PFSK-1 (cell line): ENCODE measurements at regions not wholly inside any gene's neighbourhood (a gene's known extent, or its start where the extent isn't known, plus 50 kb on each side); places are given as distances from the start of the nearest gene placed in this dataset.

Experiments
- FOXP2 ChIP-seq: optimal IDR thresholded peaks from 2 replicates; pipeline ENCODE3; 2011; ENCODE audit warnings: borderline replicate concordance, control low read depth, inconsistent platforms; ENCODE audit not compliant: insufficient read depth; ENCODE audit errors: extremely low read length, extremely low read depth
- POLR2AphosphoS5 ChIP-seq: IDR thresholded peaks from 2 replicates; pipeline ENCODE4 v1.6.1; 2012; ENCODE audit warnings: low read depth, mild to moderate bottlenecking, control low read depth, low read length, moderate library complexity
- SIN3A ChIP-seq: IDR thresholded peaks from 2 replicates; pipeline ENCODE4 v1.6.1; 2012; ENCODE audit warnings: mild to moderate bottlenecking, low read length, moderate library complexity, borderline replicate concordance; ENCODE audit not compliant: insufficient read depth
- TAF1 ChIP-seq: IDR thresholded peaks from 2 replicates; pipeline ENCODE4 v1.6.1; 2012; ENCODE audit warnings: low read length, control low read depth, borderline replicate concordance; ENCODE audit not compliant: insufficient read depth
- TF ChIP-seq, protein P1 (sequence below), 2 experiments: IDR thresholded peaks; 2 replicates each; pipeline versions ENCODE4 v1.6.1 to v1.8.0; 2011 to 2012; ENCODE audit warnings: low read depth in 2 of 2, low read length in 2 of 2, control low read depth in 1 of 2, inconsistent platforms in 1 of 2, mild to moderate bottlenecking in 1 of 2, moderate library complexity in 1 of 2; ENCODE audit not compliant: insufficient read depth in 1 of 2

GRCh38 chr7:131276748-131277147 is 50.9 kb upstream of the MKLN1 start:
- TF ChIP-seq FOXP2, result no peak
- TF ChIP-seq TAF1, result no peak
- TF ChIP-seq, protein P1, sequence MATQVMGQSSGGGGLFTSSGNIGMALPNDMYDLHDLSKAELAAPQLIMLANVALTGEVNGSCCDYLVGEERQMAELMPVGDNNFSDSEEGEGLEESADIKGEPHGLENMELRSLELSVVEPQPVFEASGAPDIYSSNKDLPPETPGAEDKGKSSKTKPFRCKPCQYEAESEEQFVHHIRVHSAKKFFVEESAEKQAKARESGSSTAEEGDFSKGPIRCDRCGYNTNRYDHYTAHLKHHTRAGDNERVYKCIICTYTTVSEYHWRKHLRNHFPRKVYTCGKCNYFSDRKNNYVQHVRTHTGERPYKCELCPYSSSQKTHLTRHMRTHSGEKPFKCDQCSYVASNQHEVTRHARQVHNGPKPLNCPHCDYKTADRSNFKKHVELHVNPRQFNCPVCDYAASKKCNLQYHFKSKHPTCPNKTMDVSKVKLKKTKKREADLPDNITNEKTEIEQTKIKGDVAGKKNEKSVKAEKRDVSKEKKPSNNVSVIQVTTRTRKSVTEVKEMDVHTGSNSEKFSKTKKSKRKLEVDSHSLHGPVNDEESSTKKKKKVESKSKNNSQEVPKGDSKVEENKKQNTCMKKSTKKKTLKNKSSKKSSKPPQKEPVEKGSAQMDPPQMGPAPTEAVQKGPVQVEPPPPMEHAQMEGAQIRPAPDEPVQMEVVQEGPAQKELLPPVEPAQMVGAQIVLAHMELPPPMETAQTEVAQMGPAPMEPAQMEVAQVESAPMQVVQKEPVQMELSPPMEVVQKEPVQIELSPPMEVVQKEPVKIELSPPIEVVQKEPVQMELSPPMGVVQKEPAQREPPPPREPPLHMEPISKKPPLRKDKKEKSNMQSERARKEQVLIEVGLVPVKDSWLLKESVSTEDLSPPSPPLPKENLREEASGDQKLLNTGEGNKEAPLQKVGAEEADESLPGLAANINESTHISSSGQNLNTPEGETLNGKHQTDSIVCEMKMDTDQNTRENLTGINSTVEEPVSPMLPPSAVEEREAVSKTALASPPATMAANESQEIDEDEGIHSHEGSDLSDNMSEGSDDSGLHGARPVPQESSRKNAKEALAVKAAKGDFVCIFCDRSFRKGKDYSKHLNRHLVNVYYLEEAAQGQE (IDR thresholded peaks at IDR 0.05; ENCODE audit: insufficient read depth in 1 of 2, low read depth in 2 of 2, low read length in 2 of 2), result no peak
- TF ChIP-seq SIN3A, result no peak
- TF ChIP-seq POLR2AphosphoS5, result no peak
